ENCODE measurements at regions not wholly inside any gene's neighbourhood (a gene's known extent, or its start where the extent isn't known, plus 50 kb on each side); places are given as distances from the start of the nearest gene placed in this dataset.
"Not testable (repeated sequence)": the region's sequence is repeated elsewhere in the genome, so short reads cannot be mapped to it uniquely, and the experiment has no call there.

- no peak for DNase-seq
These were observed 50.0 kb upstream of the ALDH1B1 start for GRCh38 chr9:38342532-38342931.

- DNase-seq: no peak
These were observed 50.4 kb upstream of the ALDH1B1 start for GRCh38 chr9:38342096-38342495.

- no peak for DNase-seq
These were observed 53.0 kb upstream of the ALDH1B1 start for GRCh38 chr9:38339496-38339895.

GRCh38 chr9:38339087-38339486 lies 53.4 kb upstream of the ALDH1B1 start:
- DNase-seq: peak; percentile 71 to 76

GRCh38 chr9:38338342-38339018 lies 54.0 kb upstream of the ALDH1B1 start:
- DNase-seq: no peak

GRCh38 chr9:38337706-38338264 lies 54.7 kb upstream of the ALDH1B1 start:
- DNase-seq: no peak

- DNase-seq: no peak
These were observed 55.3 kb upstream of the ALDH1B1 start for GRCh38 chr9:38337181-38337580.

- DNase-seq: no peak
These were observed 56.2 kb upstream of the ALDH1B1 start for GRCh38 chr9:38336341-38336740.

- DNase-seq: no peak
These were observed 56.8 kb upstream of the ALDH1B1 start for GRCh38 chr9:38335686-38336085.

GRCh38 chr9:38334234-38334633 lies 58.3 kb upstream of the ALDH1B1 start:
- no peak for DNase-seq

GRCh38 chr9:38333047-38333446 lies 59.5 kb upstream of the ALDH1B1 start:
- DNase-seq: no peak

GRCh38 chr9:38332625-38333024 lies 59.9 kb upstream of the ALDH1B1 start:
- DNase-seq: no peak

GRCh38 chr9:38331141-38331540 lies 61.4 kb upstream of the ALDH1B1 start:
- DNase-seq: no peak

GRCh38 chr9:38329968-38330367 lies 62.5 kb upstream of the ALDH1B1 start:
- no peak for DNase-seq

- DNase-seq: no peak
These were observed 63.7 kb upstream of the ALDH1B1 start for GRCh38 chr9:38328765-38329164.

GRCh38 chr9:38326122-38326521 lies 66.4 kb upstream of the ALDH1B1 start:
- no peak for DNase-seq

- not testable (repeated sequence) for DNase-seq
These were observed 68.3 kb upstream of the ALDH1B1 start for GRCh38 chr9:38324213-38324612.

- DNase-seq: no peak
These were observed 69.6 kb upstream of the ALDH1B1 start for GRCh38 chr9:38322937-38323336.

GRCh38 chr9:38319496-38320173 lies 72.9 kb upstream of the ALDH1B1 start:
- no peak for DNase-seq

- DNase-seq: no peak
These were observed 73.6 kb upstream of the ALDH1B1 start for GRCh38 chr9:38318759-38319495.

- no peak for DNase-seq
These were observed 76.2 kb upstream of the ALDH1B1 start for GRCh38 chr9:38316166-38316780.

GRCh38 chr9:38315085-38315595 lies 77.4 kb upstream of the ALDH1B1 start:
- DNase-seq: no peak

- DNase-seq: no peak
These were observed 79.1 kb upstream of the ALDH1B1 start for GRCh38 chr9:38313421-38313820.
